GM10266 (cell line): ENCODE measurements at regions not wholly inside any gene's neighbourhood (a gene's known extent, or its start where the extent isn't known, plus 50 kb on each side); places are given as distances from the start of the nearest gene placed in this dataset.

Experiments used
- DNase-seq: peaks from one replicate; pipeline ENCODE4 v3.0.0; 2012; ENCODE audit errors: extremely low spot score
- CTCF ChIP-seq: IDR thresholded peaks from 2 replicates; pipeline ENCODE4 v1.5.1; 2012; ENCODE audit warnings: mild to moderate bottlenecking, low read depth; ENCODE audit not compliant: control insufficient read depth, insufficient read depth; ENCODE audit errors: missing control alignments

GRCh38 chr17:51463353-51463752 is 203.0 kb downstream of the UTP18 start:
- no peak for DNase-seq
- no peak for TF ChIP-seq CTCF

GRCh38 chr17:51467336-51467735 is 207.0 kb downstream of the UTP18 start:
- no peak for TF ChIP-seq CTCF

GRCh38 chr17:51472670-51473205 is 212.4 kb downstream of the UTP18 start:
- no peak for TF ChIP-seq CTCF
- no peak for DNase-seq

More at GRCh38 chr17:51467336-51467735, 207.0 kb downstream of the UTP18 start:
- no peak for DNase-seq

GRCh38 chr17:51474764-51475163 is 214.4 kb downstream of the UTP18 start:
- no peak for DNase-seq
- no peak for TF ChIP-seq CTCF

GRCh38 chr17:51475730-51476129 is 215.4 kb downstream of the UTP18 start:
- no peak for TF ChIP-seq CTCF
- no peak for DNase-seq

- no peak for DNase-seq
These were observed 219.0 kb downstream of the UTP18 start for GRCh38 chr17:51479303-51479702.

More at GRCh38 chr17:51479303-51479702, 219.0 kb downstream of the UTP18 start:
- TF ChIP-seq CTCF, result no peak
